Fibroblast of villous mesenchyme (primary cell): ENCODE measurements at regions not wholly inside any gene's neighbourhood (a gene's known extent, or its start where the extent isn't known, plus 50 kb on each side); places are given as distances from the start of the nearest gene placed in this dataset.

Experiments
- DNase-seq: peaks from one replicate; pipeline ENCODE4 v3.0.0-alpha.2; 2010; ENCODE audit warnings: low read depth
- H3K4me3 ChIP-seq: 2 replicates; pipeline ENCODE4 v1.5.1; 2011; ENCODE audit warnings: low read depth, mild to moderate bottlenecking, low read length
- TF ChIP-seq, protein P1 (sequence below): IDR thresholded peaks from 2 replicates; pipeline ENCODE4 v1.5.1; 2012; ENCODE audit warnings: low read depth, mild to moderate bottlenecking, low read length; ENCODE audit not compliant: insufficient read depth

DNA sequence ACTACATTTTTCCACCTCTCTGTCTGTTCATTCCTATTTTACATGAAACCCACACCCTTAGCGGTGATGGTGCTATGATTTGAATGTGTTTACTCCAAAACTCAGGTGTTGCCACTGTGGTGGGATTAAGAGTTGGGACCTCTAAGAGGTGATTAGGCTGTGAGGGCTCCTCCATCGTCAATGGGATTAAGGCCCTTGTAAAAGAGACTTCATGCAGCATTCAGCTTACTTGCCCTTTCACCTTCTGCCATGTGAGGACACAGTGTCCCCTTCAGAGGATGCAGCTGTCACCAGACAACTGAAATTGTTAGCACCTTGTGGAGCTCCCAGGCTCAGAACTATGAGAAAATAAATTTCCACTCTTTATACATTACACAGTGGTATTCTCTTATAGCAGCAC is 182.2 kb downstream of the NOC3L start:
- H3K4me3 ChIP-seq, result no peak overlapping the region
- no peak for DNase-seq
- TF ChIP-seq, protein P1, sequence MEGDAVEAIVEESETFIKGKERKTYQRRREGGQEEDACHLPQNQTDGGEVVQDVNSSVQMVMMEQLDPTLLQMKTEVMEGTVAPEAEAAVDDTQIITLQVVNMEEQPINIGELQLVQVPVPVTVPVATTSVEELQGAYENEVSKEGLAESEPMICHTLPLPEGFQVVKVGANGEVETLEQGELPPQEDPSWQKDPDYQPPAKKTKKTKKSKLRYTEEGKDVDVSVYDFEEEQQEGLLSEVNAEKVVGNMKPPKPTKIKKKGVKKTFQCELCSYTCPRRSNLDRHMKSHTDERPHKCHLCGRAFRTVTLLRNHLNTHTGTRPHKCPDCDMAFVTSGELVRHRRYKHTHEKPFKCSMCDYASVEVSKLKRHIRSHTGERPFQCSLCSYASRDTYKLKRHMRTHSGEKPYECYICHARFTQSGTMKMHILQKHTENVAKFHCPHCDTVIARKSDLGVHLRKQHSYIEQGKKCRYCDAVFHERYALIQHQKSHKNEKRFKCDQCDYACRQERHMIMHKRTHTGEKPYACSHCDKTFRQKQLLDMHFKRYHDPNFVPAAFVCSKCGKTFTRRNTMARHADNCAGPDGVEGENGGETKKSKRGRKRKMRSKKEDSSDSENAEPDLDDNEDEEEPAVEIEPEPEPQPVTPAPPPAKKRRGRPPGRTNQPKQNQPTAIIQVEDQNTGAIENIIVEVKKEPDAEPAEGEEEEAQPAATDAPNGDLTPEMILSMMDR, result no peak

DNA sequence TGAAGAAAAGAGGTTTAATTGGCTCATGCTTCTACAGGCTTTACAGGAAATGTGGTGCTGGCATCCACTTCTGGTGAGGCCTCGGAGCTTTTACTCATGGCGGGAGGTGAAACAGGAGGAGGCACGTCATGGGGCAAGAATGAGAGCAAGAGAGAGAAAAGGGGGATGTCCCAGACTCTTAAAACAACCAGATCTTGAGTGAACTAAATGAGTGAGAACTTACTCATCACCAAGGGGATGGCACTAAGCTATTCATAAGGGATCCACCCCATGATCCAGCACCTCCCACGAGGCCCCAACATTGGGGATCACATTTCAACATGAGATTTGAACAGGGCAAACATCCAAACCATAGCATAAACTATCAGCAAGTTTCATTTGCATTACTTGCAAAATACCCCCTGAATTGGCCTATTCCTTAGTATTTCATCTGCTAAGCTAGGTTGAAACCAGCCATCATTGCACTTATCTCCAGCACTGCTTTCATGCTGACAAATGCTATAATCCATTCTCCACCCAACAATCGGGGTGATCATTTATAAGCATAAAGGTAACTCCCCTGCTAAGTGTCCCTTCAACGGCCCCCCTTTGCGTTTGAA is 179.0 kb downstream of the NOC3L start:
- DNase-seq, result peak; percentile 67
- no peak overlapping the region for H3K4me3 ChIP-seq

DNA sequence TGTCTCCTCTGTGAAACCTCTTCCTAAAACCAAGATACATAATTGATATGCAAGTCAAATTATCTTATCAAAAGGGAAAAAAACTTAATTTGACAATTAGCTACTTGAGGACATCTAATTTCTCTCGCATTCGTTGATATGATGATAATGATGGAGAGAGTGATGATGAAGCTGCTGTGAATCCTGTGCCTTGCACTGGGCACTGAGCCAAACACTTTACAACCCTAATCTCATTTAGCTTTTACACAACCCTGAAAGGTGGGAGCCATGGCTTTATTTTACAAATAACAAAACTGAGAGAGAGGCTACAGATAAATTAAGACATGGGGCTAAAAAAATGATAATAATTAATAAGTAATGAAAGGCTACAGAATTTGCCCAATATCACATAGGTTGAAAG is 176.0 kb downstream of the NOC3L start:
- no peak for DNase-seq
- TF ChIP-seq, protein P1, result no peak
- no peak overlapping the region for H3K4me3 ChIP-seq

More for the DNA sequence above, 179.0 kb downstream of the NOC3L start:
- TF ChIP-seq, protein P1, result no peak

- no peak for DNase-seq
- H3K4me3 ChIP-seq, result no peak overlapping the region
- TF ChIP-seq, protein P1, result no peak
These were observed 170.4 kb downstream of the NOC3L start for GRCh38 chr10:94192333-94192732.

DNA sequence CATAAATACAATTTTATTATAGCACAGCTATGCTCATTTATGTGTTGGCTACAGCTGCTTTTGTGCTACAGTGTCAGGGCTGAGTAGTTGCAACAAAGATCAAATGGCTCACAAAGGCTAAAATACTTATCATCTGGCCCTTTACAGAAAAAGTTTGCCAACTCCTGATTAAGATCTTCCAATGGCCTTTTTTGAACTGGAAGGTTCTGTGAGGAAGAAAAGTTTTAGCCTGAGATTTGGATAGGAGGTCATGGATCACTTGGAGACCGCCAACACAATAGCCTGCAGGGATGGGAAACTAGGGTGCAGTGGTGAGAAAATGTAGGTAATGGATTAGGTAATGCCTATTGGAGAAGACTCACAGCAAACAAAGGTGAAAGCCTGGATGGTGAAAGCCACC is 169.8 kb downstream of the NOC3L start:
- TF ChIP-seq, protein P1, result no peak

GRCh38 chr10:94193466-94193924 is 169.2 kb downstream of the NOC3L start:
- TF ChIP-seq, protein P1, result no peak
- DNase-seq, result peak; percentile 44
- H3K4me3 ChIP-seq, result no peak overlapping the region

More for the DNA sequence above, 169.8 kb downstream of the NOC3L start:
- H3K4me3 ChIP-seq, result no peak overlapping the region
- no peak for DNase-seq

- H3K4me3 ChIP-seq, result no peak overlapping the region
- TF ChIP-seq, protein P1, result no peak
- DNase-seq, result no peak
These were observed 168.5 kb downstream of the NOC3L start for GRCh38 chr10:94194256-94194655.
